ENCODE measurements at regions not wholly inside any gene's neighbourhood (a gene's known extent, or its start where the extent isn't known, plus 50 kb on each side); places are given as distances from the start of the nearest gene placed in this dataset.

GRCh38 chr3:23017801-23018200 lies 185.3 kb upstream of the UBE2E2 start:
- DNase-seq (ENCODE audit: low read depth in 4 of 4, low spot score in 2 of 4), result no peak

- DNase-seq (ENCODE audit: low read depth in 4 of 4, low spot score in 2 of 4), result no peak
Measured at GRCh38 chr3:23019596-23020300, 183.4 kb upstream of the UBE2E2 start.

GRCh38 chr3:23028294-23028693 lies 174.8 kb upstream of the UBE2E2 start:
- DNase-seq (ENCODE audit: low read depth in 4 of 4, low spot score in 2 of 4), result no peak

GRCh38 chr3:23029001-23029400 lies 174.1 kb upstream of the UBE2E2 start:
- DNase-seq (ENCODE audit: low read depth in 4 of 4, low spot score in 2 of 4), result no peak

DNA sequence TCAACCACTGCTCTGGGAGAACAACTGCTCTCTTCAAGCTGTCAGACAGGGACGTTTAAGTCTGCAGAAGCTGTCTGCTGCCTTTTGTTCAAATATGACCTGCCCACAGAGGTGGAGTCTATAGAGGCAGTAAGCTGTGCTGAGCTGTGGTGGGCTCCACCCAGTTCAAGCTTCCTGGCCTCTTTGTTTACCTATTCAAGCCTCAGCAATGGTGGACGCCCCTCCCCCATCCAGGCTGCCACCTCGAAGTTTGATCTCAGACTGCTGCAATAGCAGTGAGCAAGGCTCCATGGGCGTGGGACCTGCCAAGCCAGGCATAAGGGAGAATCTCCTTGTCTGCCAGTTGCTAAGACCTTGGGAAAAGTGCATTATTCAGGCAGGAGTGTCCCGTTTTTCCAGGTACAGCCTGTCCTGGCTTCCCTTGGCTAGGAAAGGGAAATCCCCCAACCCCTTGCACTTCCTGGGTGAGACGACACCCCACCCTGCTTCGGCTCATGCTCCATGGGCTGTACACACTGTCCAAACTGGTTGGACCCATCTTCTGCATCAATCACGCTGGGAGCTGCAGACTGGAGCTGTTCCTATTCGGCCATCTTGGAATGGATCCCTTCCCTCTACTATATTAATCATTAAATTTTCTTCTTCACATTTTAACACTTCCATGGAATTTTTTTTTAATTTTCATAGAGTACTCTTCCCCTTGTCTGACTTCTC lies 167.0 kb upstream of the UBE2E2 start:
- DNase-seq (ENCODE audit: low read depth in 4 of 4, low spot score in 2 of 4), result no peak

DNA sequence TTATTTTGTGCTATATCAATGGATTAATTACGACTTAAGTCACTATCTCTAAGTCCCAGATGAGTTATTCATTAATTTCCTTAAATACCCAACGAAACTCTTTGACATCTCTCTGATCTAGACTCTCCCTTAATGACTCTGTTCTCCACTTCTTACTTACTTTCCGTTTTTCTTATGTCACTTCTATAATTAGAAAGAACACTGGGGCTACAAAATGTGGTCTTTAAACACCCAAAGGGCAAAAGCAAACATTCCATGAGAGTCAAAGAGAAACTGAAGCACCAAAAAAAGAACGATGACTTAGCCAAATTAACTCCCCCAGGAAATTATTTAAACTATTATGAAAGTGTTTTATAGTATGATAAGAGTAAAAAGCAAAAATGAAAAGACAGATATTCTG lies 166.4 kb upstream of the UBE2E2 start:
- DNase-seq (ENCODE audit: low read depth in 4 of 4, low spot score in 2 of 4), result no peak

- DNase-seq (ENCODE audit: low read depth in 4 of 4, low spot score in 2 of 4), result no peak
Measured at GRCh38 chr3:23038471-23038870, 164.7 kb upstream of the UBE2E2 start.

- no peak for DNase-seq (ENCODE audit: low read depth in 4 of 4, low spot score in 2 of 4)
Measured at GRCh38 chr3:23041918-23042696, 161.0 kb upstream of the UBE2E2 start.

DNA sequence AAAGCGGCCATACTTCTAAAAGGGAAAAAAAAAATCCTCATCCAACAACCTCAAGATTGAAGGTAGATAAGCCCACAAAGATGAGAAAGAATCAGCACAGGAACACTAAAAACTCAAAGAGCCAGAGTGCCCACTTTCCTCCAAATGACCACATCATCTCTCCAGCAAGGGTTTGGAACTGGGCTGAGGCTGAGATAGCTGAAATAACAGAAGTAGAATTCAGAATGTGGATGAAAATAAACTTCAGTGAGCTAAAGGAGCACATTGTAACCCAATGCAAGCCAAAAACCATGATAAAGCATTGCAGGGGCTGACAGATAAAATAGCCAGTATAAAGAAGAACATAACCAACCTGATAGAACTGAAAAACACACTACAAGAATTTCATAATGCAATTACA lies 158.7 kb upstream of the UBE2E2 start:
- no peak for DNase-seq (ENCODE audit: low read depth in 4 of 4, low spot score in 2 of 4)

GRCh38 chr3:23046536-23046935 lies 156.6 kb upstream of the UBE2E2 start:
- DNase-seq (ENCODE audit: low read depth in 4 of 4, low spot score in 2 of 4), result no peak

DNA sequence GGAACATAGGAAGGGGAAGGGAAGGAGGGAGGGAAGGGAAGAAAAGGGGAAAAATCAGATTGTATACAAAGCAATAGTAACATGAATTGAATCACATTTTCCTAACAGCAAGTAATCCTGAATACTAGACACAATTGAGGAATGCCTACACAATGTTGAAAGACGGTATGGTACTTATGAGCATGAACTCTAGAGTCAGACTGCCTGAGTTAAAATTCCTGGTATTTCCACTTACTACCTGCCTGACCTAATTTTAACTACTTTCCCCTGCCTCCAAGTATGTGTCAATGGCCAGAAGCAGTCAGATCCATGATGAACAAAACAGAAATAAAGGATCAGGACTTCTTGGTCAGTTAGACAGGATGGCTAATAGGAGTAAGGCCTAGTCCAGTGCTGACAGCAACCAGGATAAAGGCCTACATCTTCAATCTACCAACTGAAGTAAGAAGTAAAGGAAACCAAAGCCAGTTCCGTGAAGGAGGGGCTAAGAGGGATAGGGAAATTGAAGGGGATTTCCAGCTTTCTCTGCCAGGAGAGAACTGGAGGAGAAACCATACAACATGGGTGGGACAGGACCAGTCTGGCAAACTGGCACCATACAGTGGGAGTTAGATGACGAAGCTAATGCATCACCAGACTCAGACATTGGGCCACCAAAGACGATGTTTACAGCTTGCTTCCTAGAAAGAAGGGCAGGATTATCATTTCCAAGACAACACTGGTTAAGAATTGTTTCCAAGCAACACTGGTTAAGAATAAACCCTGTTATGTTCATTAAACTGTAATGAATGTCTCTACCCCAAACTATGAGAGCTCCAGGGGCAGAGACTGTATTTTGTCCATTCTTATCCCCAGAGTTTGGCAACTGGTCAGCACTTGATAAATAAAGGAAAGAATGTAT lies 151.6 kb upstream of the UBE2E2 start:
- no peak for DNase-seq (ENCODE audit: low read depth in 4 of 4, low spot score in 2 of 4)

DNA sequence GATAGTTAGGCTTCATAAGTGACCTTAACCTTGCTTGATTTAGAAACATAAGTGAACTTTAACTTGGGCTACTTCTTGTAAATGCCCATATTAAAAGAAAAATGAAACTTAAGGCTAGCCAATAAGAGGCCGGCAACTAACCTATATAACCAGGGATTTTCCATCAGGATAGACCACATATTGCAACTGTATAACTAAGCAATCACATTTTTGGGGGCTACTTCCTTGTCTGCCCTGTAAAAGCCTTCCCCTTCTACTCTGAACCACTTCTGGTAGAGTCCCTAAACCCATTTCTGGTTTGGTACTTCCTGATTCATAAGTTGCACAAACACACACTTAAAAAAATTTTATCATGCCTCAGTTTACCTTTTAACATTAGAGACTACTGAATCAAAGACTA lies 150.9 kb upstream of the UBE2E2 start:
- DNase-seq (ENCODE audit: low read depth in 4 of 4, low spot score in 2 of 4), result no peak

DNA sequence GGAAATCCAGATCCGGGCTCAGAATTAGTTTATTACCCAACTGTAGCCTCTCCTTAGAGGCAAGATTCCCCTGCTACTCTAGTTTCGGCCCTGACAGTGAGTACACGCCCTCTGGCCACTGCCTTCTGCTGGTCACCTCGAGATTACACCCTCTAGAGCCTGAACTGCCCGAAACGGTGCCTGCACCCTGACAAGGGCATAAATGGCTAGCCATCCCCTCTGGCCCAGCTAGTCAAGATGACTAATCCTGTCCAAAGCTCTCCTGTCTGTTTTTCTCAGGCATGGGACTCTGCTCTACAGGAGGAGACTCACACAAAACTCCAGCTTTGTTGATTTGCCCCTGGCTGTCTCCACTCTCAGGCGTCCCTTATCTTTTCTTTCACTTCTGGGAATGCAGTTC lies 150.5 kb upstream of the UBE2E2 start:
- no peak for DNase-seq (ENCODE audit: low read depth in 4 of 4, low spot score in 2 of 4)

DNA sequence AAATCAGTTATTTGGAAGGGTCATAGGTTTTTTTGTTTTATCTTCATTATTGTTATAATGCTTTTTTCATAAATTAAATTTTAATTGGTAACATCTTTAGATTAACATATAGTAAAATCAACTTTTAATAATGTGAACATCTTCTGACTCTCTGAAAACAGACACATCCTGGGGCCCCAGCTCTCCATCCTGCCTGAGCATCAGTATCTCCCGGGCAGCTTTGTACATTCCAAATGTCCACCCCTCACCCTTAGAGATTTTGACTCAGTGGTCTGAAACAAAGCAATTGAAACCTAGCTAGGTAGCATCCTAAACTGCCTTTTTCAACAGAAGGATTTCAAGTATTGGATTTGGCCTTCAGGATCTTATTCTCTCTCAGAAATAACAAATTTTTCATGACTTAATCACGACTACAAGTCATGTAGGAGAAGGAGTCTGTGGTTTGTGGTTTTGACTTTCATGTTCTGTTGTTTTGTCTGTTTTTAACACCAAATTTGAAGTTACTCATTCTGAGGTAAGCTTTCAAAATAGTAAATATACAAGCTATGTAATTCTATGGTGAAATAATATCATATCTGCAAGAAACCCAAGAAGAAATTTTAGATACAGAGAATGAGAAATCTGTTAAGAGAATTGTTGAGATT lies 147.3 kb upstream of the UBE2E2 start:
- DNase-seq (ENCODE audit: low read depth in 4 of 4, low spot score in 2 of 4), result no peak

DNA sequence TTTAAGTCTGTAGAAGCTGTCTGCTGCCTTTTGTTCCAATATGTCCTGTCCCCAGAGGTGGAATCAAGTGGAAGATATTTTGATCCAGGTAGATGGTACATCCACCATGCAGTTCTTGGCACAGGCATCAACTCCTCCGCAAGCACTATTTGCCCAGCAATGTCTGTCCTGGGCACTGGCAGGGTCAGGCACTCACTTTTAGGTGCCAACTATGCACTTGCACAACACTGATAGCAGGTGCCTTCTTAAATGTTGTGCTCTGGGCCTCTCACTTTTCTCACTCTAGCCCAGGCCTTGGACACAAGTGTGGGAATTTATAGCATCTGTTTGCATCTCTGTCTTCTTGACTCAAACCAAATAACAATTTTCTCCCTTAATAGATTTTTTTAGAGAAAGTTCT lies 140.5 kb upstream of the UBE2E2 start:
- no peak for DNase-seq (ENCODE audit: low read depth in 4 of 4, low spot score in 2 of 4)

DNA sequence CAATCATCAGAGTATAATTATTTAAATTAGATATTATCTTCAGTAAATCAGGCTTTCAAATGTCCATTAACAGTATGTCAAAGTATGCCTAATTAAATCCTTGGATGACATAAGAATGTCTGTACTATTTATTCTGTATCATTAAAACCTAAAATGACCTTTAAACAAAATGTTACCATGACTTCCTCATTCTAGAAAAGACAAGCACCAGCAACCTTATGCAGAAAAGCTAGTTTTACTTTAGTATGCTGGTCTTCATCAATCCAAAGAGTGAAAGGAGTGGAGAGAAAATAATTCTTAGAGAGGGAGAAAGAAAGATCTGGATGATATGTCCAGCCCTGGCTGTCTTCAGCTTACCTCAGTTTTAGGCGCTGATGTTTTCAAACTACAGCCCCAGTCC lies 140.1 kb upstream of the UBE2E2 start:
- no peak for DNase-seq (ENCODE audit: low read depth in 4 of 4, low spot score in 2 of 4)

GRCh38 chr3:23067116-23067515 lies 136.0 kb upstream of the UBE2E2 start:
- no peak for DNase-seq (ENCODE audit: low read depth in 4 of 4, low spot score in 2 of 4)

DNA sequence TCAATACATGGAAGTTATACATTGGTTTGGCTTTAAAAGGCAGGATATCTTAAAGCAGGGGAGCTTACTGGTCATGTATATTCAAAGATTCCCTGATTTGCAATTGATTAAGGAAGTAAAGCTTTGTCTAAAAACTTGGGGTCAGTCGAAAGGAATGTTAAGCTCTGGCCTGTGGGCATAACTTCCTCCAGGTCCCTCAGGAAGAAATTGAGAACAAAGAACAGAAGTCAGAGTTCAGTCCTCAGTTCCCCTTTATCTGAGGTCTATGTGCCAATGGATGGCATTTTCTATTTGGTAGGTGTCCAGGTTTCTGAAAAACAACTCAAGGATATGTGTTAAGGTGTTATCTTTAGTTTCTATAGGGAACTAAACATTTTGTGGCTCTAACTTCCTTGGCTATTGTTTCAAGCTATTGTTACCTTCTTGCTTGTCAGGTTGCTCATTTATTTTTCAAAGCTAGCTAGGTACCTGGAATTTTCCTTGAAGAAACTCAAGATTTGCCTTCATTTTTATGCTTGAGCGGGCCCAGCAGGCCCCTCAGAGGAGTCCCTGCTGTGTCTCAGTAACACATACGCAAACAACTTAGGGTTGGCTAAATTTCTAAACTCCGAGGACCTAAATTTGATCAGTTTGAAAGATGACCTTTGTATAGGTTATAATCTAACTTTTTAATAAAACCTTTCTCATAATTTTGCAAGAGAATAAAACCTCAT lies 135.0 kb upstream of the UBE2E2 start:
- DNase-seq (ENCODE audit: low read depth in 4 of 4, low spot score in 2 of 4), result no peak

- DNase-seq (ENCODE audit: low read depth in 4 of 4, low spot score in 2 of 4), result no peak
Measured at GRCh38 chr3:23071296-23071695, 131.8 kb upstream of the UBE2E2 start.

DNA sequence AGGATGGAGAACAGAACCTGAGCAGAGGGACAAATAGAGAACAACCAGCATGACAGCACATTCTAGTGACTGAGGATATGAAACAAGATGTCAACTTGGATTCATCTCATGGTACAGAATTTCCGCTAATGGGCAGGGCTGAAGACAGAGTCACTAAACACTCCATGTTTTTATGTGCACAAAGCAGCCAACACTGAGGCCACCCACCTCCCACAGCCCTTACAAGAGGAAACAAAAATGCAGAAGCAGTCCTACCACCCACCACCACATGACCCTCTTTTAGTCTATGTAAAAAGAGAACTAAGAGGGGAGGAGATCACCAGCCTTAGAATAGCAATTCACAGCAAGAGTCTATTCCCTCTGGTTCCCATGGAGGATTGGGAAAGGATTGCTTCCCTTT lies 131.4 kb upstream of the UBE2E2 start:
- DNase-seq (ENCODE audit: low read depth in 4 of 4, low spot score in 2 of 4), result no peak
